ENCODE measurements at regions not wholly inside any gene's neighbourhood (a gene's known extent, or its start where the extent isn't known, plus 50 kb on each side); places are given as distances from the start of the nearest gene placed in this dataset.

DNA sequence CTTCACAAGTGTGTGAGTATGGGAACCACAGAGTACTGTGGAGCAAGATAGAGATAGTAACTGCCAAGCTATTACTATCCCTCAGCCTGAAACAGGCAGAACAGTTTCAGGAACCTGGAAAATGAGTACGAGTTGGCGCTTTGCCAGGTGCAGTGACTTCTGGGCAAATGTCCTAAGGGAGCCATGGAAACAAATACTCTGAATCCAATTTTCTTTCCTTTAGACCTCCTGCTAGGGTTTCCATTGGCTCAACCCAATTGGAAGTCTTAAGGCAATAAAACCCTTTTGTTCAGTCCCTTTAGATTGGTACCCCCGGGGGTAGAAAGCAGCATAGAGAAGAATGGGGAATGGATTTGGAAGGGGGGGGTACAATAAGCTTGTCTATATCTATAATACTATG, 205.0 kb upstream of the EPHA7 start:
- Histone ChIP-seq H3K27me3 (ENCODE audit: control insufficient read depth in 2 of 2, insufficient read depth in 2 of 2, low read length in 2 of 2) (no peaks in the 10 kb centered on the region), H3K4me3 (replicated peaks in 1 of 3; ENCODE audit: insufficient read depth in 1 of 3, low read depth in 1 of 3, low read length in 3 of 3) (no peak overlapping the region), H3K9me1 (replicated peaks; ENCODE audit: control insufficient read depth, extremely low read depth, insufficient read depth, low read length) (no peaks in the 10 kb centered on the region), H3K4me2 (ENCODE audit: insufficient read depth, low read length) (no peak overlapping the region), H3K9me3 (replicated peaks; ENCODE audit: control insufficient read depth, insufficient read depth, low read length) (no peaks in the 10 kb centered on the region), H4K20me1 (replicated peaks; ENCODE audit: control insufficient read depth, extremely low read depth, insufficient read depth, low read length) (no peaks in the 10 kb centered on the region), H2AFZ (ENCODE audit: low read depth, low read length) (no peak overlapping the region), H3K4me1 (ENCODE audit: control insufficient read depth, extremely low read depth, insufficient read depth, low read length) (no peaks in the 10 kb centered on the region), H3K9ac (replicated peaks; ENCODE audit: extremely low read depth, insufficient read depth, low read length) (no peak overlapping the region), H3K27ac (ENCODE audit: insufficient read depth, low read depth, low read length) (no peak overlapping the region), H3K36me3 (ENCODE audit: control insufficient read depth in 2 of 2, extremely low read depth in 1 of 2, insufficient read depth in 2 of 2, low read length in 2 of 2) (no peaks in the 10 kb centered on the region), H3K79me2 (ENCODE audit: control insufficient read depth, insufficient read depth, low read length) (no peaks in the 10 kb centered on the region)
- no peak for TF ChIP-seq POLR2AphosphoS5 (IDR thresholded peaks at IDR 0.05; ENCODE audit: insufficient read depth, low read depth, low read length)
- TF ChIP-seq FOS (IDR thresholded peaks at IDR 0.05; ENCODE audit: borderline replicate concordance, insufficient read depth, low read length): no peak
- no peak for TF ChIP-seq POLR2A (IDR thresholded peaks at IDR 0.05; ENCODE audit: low read depth, low read length)
- TF ChIP-seq, protein P1, sequence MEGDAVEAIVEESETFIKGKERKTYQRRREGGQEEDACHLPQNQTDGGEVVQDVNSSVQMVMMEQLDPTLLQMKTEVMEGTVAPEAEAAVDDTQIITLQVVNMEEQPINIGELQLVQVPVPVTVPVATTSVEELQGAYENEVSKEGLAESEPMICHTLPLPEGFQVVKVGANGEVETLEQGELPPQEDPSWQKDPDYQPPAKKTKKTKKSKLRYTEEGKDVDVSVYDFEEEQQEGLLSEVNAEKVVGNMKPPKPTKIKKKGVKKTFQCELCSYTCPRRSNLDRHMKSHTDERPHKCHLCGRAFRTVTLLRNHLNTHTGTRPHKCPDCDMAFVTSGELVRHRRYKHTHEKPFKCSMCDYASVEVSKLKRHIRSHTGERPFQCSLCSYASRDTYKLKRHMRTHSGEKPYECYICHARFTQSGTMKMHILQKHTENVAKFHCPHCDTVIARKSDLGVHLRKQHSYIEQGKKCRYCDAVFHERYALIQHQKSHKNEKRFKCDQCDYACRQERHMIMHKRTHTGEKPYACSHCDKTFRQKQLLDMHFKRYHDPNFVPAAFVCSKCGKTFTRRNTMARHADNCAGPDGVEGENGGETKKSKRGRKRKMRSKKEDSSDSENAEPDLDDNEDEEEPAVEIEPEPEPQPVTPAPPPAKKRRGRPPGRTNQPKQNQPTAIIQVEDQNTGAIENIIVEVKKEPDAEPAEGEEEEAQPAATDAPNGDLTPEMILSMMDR (IDR thresholded peaks at IDR 0.05; ENCODE audit: extremely low read depth in 1 of 2, insufficient read depth in 1 of 2, low read depth in 1 of 2, low read length in 2 of 2): no peak
- TF ChIP-seq MYC (IDR thresholded peaks at IDR 0.05; ENCODE audit: low read depth, low read length): no peak
- DNase-seq (ENCODE audit: low read depth, low spot score) (no peak), FAIRE-seq (no peak)
- dilution Hi-C loops (cut with MboI; ENCODE audit: extremely low pct_ligation_motif_present, low sequenced_read_pairs) (no loop called here), intact Hi-C loops (cut with micrococcal nuclease) (no loop called here)
- ChIA-PET POLR2A (no interaction called here), CTCF (no interaction called here)
- no TSS peak for BruUV-seq (replicated peaks)

DNA sequence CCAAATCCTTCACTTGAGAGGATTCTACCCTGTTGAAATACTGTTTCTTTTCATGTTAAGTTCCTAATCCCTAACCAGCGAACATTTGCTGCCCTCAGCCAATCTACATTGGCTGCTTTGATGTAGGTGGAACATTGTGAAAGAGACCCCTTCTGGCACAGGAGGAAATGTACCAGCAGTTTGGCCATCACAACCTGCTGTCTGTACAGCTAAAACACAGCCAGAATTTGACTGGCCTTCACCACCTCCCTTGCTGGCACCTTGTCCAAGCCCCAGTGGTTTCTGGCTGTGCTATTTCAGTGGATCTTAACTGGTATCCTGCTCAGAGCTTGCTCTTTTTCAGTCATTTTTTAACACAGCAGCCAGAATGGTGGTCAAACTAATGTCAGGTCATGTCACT, 202.1 kb upstream of the EPHA7 start:
- TF ChIP-seq POLR2AphosphoS5 (IDR thresholded peaks at IDR 0.05; ENCODE audit: insufficient read depth, low read depth, low read length) (no peak), JUN (IDR thresholded peaks at IDR 0.05; ENCODE audit: borderline replicate concordance, insufficient read depth, insufficient read length, low read depth) (no peak), GATA2 (IDR thresholded peaks at IDR 0.05; ENCODE audit: insufficient read depth, insufficient read length, low read depth, low read length) (no peak), EZH2 (IDR thresholded peaks at IDR 0.05; ENCODE audit: borderline replicate concordance, low read depth, low read length, severe bottlenecking) (no peak), FOS (IDR thresholded peaks at IDR 0.05; ENCODE audit: borderline replicate concordance, insufficient read depth, low read length) (no peak), POLR2A (IDR thresholded peaks at IDR 0.05; ENCODE audit: low read depth, low read length) (no peak), MYC (IDR thresholded peaks at IDR 0.05; ENCODE audit: low read depth, low read length) (no peak)
- TF ChIP-seq, protein P1 (IDR thresholded peaks at IDR 0.05; ENCODE audit: extremely low read depth in 1 of 2, insufficient read depth in 1 of 2, low read depth in 1 of 2, low read length in 2 of 2): no peak
- TF ChIP-seq, protein P2, sequence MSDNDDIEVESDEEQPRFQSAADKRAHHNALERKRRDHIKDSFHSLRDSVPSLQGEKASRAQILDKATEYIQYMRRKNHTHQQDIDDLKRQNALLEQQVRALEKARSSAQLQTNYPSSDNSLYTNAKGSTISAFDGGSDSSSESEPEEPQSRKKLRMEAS (IDR thresholded peaks at IDR 0.05; ENCODE audit: insufficient read depth, insufficient read length): no peak
- dilution Hi-C loops (cut with MboI; ENCODE audit: extremely low pct_ligation_motif_present, low sequenced_read_pairs) (no loop called here), intact Hi-C loops (cut with micrococcal nuclease) (no loop called here)
- Histone ChIP-seq H3K9me3 (replicated peaks; ENCODE audit: control insufficient read depth, insufficient read depth, low read length) (no peaks in the 10 kb centered on the region), H4K20me1 (replicated peaks; ENCODE audit: control insufficient read depth, extremely low read depth, insufficient read depth, low read length) (no peaks in the 10 kb centered on the region), H3K9ac (replicated peaks; ENCODE audit: extremely low read depth, insufficient read depth, low read length) (no peak overlapping the region), H3K27ac (ENCODE audit: insufficient read depth, low read depth, low read length) (no peak overlapping the region), H3K79me2 (ENCODE audit: control insufficient read depth, insufficient read depth, low read length) (no peaks in the 10 kb centered on the region), H3K9me1 (replicated peaks; ENCODE audit: control insufficient read depth, extremely low read depth, insufficient read depth, low read length) (no peaks in the 10 kb centered on the region), H3K4me1 (ENCODE audit: control insufficient read depth, extremely low read depth, insufficient read depth, low read length) (no peaks in the 10 kb centered on the region), H2AFZ (ENCODE audit: low read depth, low read length) (no peak overlapping the region), H3K4me3 (replicated peaks in 1 of 3; ENCODE audit: insufficient read depth in 1 of 3, low read depth in 1 of 3, low read length in 3 of 3) (no peak overlapping the region), H3K4me2 (ENCODE audit: insufficient read depth, low read length) (no peak overlapping the region), H3K27me3 (ENCODE audit: control insufficient read depth in 2 of 2, insufficient read depth in 2 of 2, low read length in 2 of 2) (no peaks in the 10 kb centered on the region), H3K36me3 (ENCODE audit: control insufficient read depth in 2 of 2, extremely low read depth in 1 of 2, insufficient read depth in 2 of 2, low read length in 2 of 2) (no peaks in the 10 kb centered on the region)
- BruUV-seq (replicated peaks): no TSS peak
- DNase-seq (ENCODE audit: low read depth, low spot score) (no peak), FAIRE-seq (no peak)
- ChIA-PET CTCF (no interaction called here), POLR2A (no interaction called here)
